ENCODE measurements at regions not wholly inside any gene's neighbourhood (a gene's known extent, or its start where the extent isn't known, plus 50 kb on each side); places are given as distances from the start of the nearest gene placed in this dataset.
A peak's percentile ranks its signal among the peaks of the same experiment; 100 is the strongest.

GRCh38 chr17:70786081-70786480, 616.7 kb downstream of the KCNJ2 start:
- Mint-ChIP-seq H3K36me3 (peaks cover 7% of the 10 kb centered on the region), H3K27ac (no peak overlapping the region), H3K4me3 (no peak overlapping the region), H3K4me1 (no peaks in the 10 kb centered on the region), H3K9me3 (peaks cover 35% of the 10 kb centered on the region), H3K27me3 (ENCODE audit: low read depth) (no peaks in the 10 kb centered on the region)
- ChIA-PET POLR2A (no interaction called here), CTCF (no interaction called here)
- TF ChIP-seq TEAD4 (CRISPR knock-in tag; IDR thresholded peaks at IDR 0.05): no peak
- DNase-seq (ENCODE audit: low spot score) (no peak), ATAC-seq (no peak)

GRCh38 chr17:70787721-70788300, 618.5 kb downstream of the KCNJ2 start:
- peaks cover 5% of the 10 kb centered on the region for H3K36me3 Mint-ChIP-seq
- H3K4me1 Mint-ChIP-seq: peaks cover 10% of the 10 kb centered on the region
- no peak overlapping the region for H3K27ac Mint-ChIP-seq
- ChIA-PET POLR2A (no interaction called here), CTCF (no interaction called here)
- H3K27me3 Mint-ChIP-seq (ENCODE audit: low read depth): no peaks in the 10 kb centered on the region
- DNase-seq (ENCODE audit: low spot score) (no peak), ATAC-seq (no peak)
- no peak for TF ChIP-seq NFYB (CRISPR knock-in tag; conservative IDR thresholded peaks at IDR 0.05; ENCODE audit: low read depth)
- H3K4me3 Mint-ChIP-seq: no peak overlapping the region
- peaks cover 28% of the 10 kb centered on the region for H3K9me3 Mint-ChIP-seq

GRCh38 chr17:70791748-70792443, 622.6 kb downstream of the KCNJ2 start:
- CTCF ChIA-PET: interaction anchor here (1.3 kb wide), 1 partner anchor 25 kb away, joined by 3 read pairs; no protein-coding TSS in a partner anchor
- Mint-ChIP-seq H3K36me3 (no peaks in the 10 kb centered on the region), H3K9me3 (peaks cover 18% of the 10 kb centered on the region), H3K27ac (no peak overlapping the region), H3K4me3 (no peak overlapping the region), H3K27me3 (ENCODE audit: low read depth) (no peaks in the 10 kb centered on the region; the same call in 1 of the 2 replicates), H3K4me1 (peaks cover 16% of the 10 kb centered on the region)
- ATAC-seq (peak; percentile 89), DNase-seq (ENCODE audit: low spot score) (no peak)
- TF ChIP-seq TP53 (CRISPR knock-in tag; IDR thresholded peaks at IDR 0.05): no peak
- TF ChIP-seq MXD4 (CRISPR knock-in tag; IDR thresholded peaks at IDR 0.05; ENCODE audit: borderline replicate concordance): no peak
- no peak for TF ChIP-seq CTCF (IDR thresholded peaks at IDR 0.05)
- TF ChIP-seq ZNF671 (CRISPR knock-in tag; IDR thresholded peaks at IDR 0.05): no peak
- no peak for TF ChIP-seq EMX1 (CRISPR knock-in tag; IDR thresholded peaks at IDR 0.05)
- TF ChIP-seq NR1H2 (CRISPR knock-in tag; IDR thresholded peaks at IDR 0.05): no peak
- no peak for TF ChIP-seq ELF4 (CRISPR knock-in tag; IDR thresholded peaks at IDR 0.05; ENCODE audit: low read depth)
- TF ChIP-seq MYBL2 (CRISPR knock-in tag; IDR thresholded peaks at IDR 0.05): no peak
- no peak for TF ChIP-seq TEAD4 (CRISPR knock-in tag; IDR thresholded peaks at IDR 0.05)
- TF ChIP-seq ZNF425 (CRISPR knock-in tag; conservative IDR thresholded peaks at IDR 0.05): no peak
- no peak for TF ChIP-seq ZNF423 (CRISPR knock-in tag; IDR thresholded peaks at IDR 0.05)
- TF ChIP-seq E2F1 (CRISPR knock-in tag; IDR thresholded peaks at IDR 0.05): no peak
- TF ChIP-seq CREM (CRISPR knock-in tag; IDR thresholded peaks at IDR 0.05): no peak
- no peak for TF ChIP-seq ZNF532 (CRISPR knock-in tag; IDR thresholded peaks at IDR 0.05; ENCODE audit: borderline replicate concordance)
- no peak for TF ChIP-seq ETV6 (CRISPR knock-in tag; IDR thresholded peaks at IDR 0.05)
- TF ChIP-seq TCF7 (CRISPR knock-in tag; IDR thresholded peaks at IDR 0.05; ENCODE audit: low read depth): no peak
- no peak for TF ChIP-seq ATF6 (CRISPR knock-in tag; IDR thresholded peaks at IDR 0.05)
- POLR2A ChIA-PET: interaction anchor here (0.6 kb wide), 1 partner anchor 121 kb away, joined by 5 read pairs; no protein-coding TSS in a partner anchor
